ENCODE measurements at regions not wholly inside any gene's neighbourhood (a gene's known extent, or its start where the extent isn't known, plus 50 kb on each side); places are given as distances from the start of the nearest gene placed in this dataset.

GRCh38 chr9:90507621-90508020, 135.0 kb downstream of the DIRAS2 start:
- no peak for TF ChIP-seq CTCF (IDR thresholded peaks at IDR 0.05)
- TF ChIP-seq EP300 (IDR thresholded peaks at IDR 0.05) = no peak
- TF ChIP-seq POLR2AphosphoS5 (IDR thresholded peaks at IDR 0.05) = no peak

Measured in gastroesophageal sphincter (tissue), 3 donors.